SK-N-DZ (cell line): ENCODE measurements at regions not wholly inside any gene's neighbourhood (a gene's known extent, or its start where the extent isn't known, plus 50 kb on each side); places are given as distances from the start of the nearest gene placed in this dataset.

Experiments used
- DNase-seq: peaks from one replicate; pipeline ENCODE4 v3.0.0-alpha.2; 2015; ENCODE audit warnings: low spot score

GRCh38 chr1:5239911-5240310, 585.5 kb downstream of the AJAP1 start:
- DNase-seq, result no peak

- no peak for DNase-seq
Measured at GRCh38 chr1:5238351-5239130, 584.1 kb downstream of the AJAP1 start.

DNA sequence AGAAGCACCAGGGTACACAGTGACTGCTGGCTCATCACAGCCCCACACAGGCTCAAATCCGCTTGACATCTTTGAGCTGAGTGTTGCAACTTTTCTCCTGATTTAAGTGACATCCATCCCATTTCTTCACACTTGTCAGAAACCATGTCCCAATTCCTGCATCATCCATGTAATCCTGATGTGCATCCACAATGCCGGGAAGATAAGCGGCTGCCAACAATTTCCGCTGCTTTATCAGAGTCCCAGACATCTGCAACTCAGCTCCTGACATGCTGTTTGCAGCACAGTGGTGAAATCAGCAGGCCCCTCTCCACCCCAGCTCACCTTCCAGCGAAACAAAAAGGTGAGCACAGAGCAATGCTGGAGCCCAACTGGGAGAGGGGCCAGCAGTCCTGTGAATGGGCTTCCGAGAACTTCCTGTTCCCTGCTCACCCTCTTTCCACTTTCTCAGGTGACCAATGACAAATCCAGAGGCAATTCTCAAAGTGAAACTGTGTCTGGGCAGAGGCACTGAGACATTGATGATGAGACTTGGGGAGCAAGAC, 581.0 kb downstream of the AJAP1 start:
- DNase-seq, result no peak

DNA sequence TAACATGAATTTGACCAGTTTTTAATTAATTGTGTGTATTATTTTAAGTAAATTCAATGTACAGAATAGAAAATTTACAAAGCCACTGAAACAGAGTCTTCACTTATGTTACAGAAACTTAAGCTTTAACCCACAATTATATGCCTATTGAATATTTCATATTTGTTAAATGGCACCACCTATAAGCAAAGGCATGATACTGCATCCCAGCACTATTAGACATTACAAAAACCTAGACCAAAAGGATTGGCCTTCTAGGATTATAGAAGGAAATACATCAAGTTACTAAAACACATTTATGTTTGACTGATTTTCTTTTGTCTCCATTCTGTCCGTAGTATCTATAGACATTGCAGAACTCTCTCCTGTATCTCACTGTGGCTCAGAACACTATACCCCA, 578.1 kb downstream of the AJAP1 start:
- DNase-seq, result no peak

- no peak for DNase-seq
Measured at GRCh38 chr1:5231541-5232315, 577.3 kb downstream of the AJAP1 start.

- DNase-seq, result no peak
Measured at GRCh38 chr1:5227114-5227513, 572.7 kb downstream of the AJAP1 start.

DNA sequence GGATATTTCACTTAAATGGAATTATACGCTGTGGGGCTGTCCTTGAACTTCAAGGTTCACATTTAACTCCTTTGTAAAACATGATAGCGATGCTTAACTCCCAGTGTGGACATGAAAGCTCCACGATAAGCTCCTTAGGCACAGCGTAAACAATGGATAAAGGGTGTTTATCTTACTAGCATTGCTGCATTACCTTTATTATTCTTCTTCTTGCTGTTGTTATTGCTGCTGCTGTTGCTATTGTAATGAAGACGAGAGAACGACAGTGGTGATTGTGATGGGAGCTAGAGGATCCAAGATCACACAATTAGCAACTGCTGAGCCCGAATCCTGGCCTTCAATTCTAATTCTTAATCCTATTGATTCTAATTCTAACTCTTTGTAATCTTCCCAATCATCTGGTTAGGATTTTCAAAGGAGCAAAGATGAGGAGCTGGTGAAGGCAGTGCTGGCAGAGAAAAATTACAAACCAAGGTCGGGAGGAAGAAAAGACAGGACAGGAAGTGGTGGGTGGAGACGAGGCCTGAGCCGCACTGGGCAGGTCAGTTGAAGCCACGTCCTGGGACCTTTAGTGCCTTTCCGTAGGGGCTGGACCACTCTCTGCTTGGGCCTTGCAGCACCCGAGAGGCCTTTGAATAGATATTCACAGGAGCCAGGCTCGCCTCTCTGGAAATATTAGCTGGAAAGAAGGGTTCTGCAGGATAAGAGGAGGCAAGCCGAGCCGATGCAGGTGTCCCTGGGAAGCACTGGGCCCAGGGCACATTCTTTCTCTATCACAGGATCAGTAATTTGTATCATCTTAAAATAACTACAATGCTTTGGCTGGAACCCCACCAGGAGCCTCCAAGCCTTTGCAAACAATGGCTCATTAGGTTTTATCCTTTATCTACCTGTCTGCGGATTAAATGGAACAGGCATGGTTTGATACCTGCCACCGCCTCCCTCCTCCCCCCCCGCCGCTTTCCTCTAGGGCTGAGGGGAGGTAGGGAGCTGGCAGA, 571.6 kb downstream of the AJAP1 start:
- DNase-seq, result no peak

DNA sequence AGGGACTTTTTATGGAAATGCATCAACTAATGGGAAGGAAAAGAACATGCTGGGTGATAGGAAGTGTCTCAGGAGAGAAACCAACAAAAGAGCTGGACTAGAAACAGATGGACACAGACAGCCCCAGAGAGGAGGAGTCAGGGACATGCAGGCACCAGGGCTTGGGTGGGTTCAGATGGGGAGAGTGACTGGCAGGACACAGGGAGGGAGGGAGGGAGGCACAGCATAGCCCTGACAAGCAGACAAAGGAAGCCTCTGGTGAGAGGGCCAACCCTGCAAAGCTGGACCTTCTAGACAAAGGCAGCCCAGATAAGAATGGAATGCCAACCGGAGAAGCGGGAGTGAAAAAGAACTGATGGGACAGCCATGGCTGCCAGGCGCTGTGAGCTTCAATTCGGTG, 568.8 kb downstream of the AJAP1 start:
- DNase-seq, result no peak

DNA sequence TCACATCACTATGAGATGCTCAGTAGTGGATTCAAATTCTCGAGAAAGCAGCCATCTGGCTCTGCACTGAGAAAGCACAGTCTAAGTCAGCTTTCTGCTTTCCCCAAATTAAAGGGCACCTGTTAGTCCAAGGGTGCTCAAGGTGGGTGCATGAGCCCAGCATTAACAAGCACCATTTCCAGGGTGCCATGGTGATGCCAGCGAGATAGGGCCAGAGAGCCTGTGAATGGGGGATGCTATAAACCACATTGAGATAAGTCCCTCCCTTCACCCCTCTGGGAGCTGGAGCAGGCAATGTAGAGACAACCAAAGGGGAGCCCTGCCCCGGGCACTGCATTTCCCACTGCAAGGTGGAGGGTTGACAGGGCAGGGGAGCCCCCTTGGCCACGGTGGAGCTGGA, 568.2 kb downstream of the AJAP1 start:
- DNase-seq, result no peak

DNA sequence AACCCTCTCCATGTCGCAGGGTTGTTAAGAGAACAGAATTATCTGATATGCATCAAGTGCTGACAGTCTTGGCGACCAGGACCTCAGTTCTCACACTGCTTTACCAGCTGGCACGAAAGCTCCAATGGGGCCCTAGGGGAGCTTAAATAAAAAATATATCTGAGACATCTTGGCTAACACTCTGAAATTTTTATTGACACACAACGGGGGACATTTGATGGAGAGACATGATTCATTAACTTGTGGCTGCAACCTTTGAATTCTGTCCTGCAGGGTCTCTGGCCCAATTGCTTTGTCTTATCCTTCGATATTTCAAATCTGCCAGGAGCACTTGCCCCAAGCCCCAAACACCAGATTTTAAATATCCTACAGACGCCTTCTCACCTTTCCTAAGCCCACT, 567.0 kb downstream of the AJAP1 start:
- no peak for DNase-seq

GRCh38 chr1:5220821-5221220, 566.4 kb downstream of the AJAP1 start:
- DNase-seq, result no peak

- no peak for DNase-seq
Measured at GRCh38 chr1:5220421-5220820, 566.0 kb downstream of the AJAP1 start.

GRCh38 chr1:5200006-5200405, 545.6 kb downstream of the AJAP1 start:
- no peak for DNase-seq

- no peak for DNase-seq
Measured at GRCh38 chr1:5198328-5198727, 543.9 kb downstream of the AJAP1 start.

GRCh38 chr1:5191470-5191869, 537.1 kb downstream of the AJAP1 start:
- DNase-seq, result no peak

- no peak for DNase-seq
Measured at GRCh38 chr1:5189384-5189783, 535.0 kb downstream of the AJAP1 start.

DNA sequence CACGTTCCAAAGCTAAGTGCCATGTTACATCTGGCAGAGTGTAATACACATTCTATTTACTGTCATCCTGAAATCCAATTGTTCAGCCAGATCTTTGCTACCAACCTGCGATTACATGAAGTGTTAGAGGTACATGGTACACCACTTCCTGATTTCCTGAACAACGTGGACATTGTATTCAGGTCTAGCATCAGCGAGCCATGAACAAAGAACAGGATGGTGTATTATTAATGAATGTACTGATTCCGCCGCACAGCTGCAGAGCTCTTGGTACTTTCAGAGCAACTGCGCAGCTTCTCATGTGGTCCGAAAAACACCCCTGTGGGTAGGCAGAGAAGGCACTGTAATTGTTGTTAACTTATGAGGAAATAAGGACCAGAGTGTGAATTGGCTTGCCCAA, 511.4 kb downstream of the AJAP1 start:
- DNase-seq, result no peak

DNA sequence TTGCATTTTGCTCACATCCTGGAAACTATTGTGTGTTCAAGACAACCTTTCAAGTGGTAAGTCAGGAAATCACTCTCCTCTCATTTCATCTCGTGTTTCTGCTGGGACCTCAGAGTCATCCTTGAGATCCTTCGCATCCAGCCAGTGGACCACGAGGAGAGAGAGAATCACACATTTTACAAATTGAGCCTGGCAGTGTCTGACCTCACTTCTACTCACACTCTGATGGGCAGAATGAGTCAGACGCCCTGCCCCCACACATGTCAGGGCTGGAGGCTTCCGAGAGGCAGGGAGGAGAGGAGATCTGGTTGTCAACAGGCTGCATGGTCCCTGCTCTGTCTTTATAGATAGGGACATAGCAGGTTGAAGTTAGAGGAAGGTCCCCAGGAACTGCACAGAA, 509.7 kb downstream of the AJAP1 start:
- DNase-seq, result no peak

DNA sequence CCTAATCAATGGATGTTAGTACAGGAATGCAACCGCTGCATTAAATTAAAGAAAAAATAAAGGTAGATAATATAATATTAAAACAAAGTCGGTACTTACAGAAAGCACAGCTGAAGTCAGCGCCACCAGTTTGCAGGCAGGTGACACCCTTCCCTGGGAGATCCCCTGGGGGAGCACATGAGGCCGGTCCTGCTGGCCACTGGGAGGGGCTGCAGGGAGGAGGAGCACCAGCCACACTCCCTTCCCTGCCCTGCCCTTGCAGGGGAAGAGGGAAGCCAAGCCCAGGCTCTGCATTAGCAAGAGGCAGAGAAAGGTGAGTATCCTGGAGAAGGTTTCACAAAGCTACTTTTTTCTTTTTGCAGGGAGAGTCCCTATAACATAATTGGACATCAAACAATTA, 507.0 kb downstream of the AJAP1 start:
- no peak for DNase-seq

DNA sequence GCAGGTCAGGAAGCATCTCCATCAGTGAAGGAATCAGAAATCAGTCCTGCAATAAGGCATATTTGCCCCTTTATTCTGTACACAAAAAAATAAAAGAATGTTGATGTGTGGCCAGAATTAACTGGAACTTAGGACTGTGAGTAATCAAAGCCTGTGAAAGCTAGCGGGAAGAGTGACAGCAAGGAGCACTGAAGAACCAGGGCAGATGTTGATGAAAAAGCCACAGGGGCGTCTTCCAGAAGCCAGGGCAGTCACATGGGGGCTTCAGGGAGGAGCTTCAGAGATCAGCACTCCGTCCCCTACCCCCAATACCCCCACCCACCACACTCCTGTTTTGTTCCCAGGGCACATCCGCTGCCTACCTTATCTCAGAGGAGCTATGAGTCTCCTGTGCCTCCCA, 502.8 kb downstream of the AJAP1 start:
- DNase-seq, result no peak

- DNase-seq, result no peak
Measured at GRCh38 chr1:5156416-5157120, 502.2 kb downstream of the AJAP1 start.
